Heart left ventricle (tissue), 16 donors: ENCODE measurements at regions not wholly inside any gene's neighbourhood (a gene's known extent, or its start where the extent isn't known, plus 50 kb on each side); places are given as distances from the start of the nearest gene placed in this dataset.
"Not testable (repeated sequence)": the region's sequence is repeated elsewhere in the genome, so short reads cannot be mapped to it uniquely, and the experiment has no call there.

Experiments used
- ATAC-seq, 4 donors: fragments of 200-7000 bp; cut with Tn5 transposase; one replicate each; pipeline ENCODE4 v1.9.1; 2020 to 2022; ENCODE audit warnings: moderate library complexity in 4 of 4, mild to moderate bottlenecking in 3 of 4, moderate number of reproducible peaks in 1 of 4
- DNase-seq, 5 donors: peaks; one replicate each; pipeline ENCODE4 v3.0.0-alpha.2; 2020
- H3K27ac ChIP-seq, 12 donors: fragments of 200-600 bp; sonication (generic) in 4 of 12; one replicate each; pipeline versions ENCODE4 v1.5.0 to v1.8.0; 2016 to 2022; ENCODE audit warnings: mild to moderate bottlenecking in 2 of 12
- H3K27me3 ChIP-seq, 9 donors: fragments of 200-600 bp; sonication (generic) in 2 of 9; one replicate each; pipeline versions ENCODE4 v1.5.1 to v1.8.0; 2016 to 2022; ENCODE audit warnings: mild to moderate bottlenecking in 3 of 9
- H3K36me3 ChIP-seq, 9 donors: fragments of 200-600 bp; sonication (generic) in 2 of 9; one replicate each; pipeline versions ENCODE4 v1.5.0 to v1.8.0; 2018 to 2022; ENCODE audit warnings: mild to moderate bottlenecking in 2 of 9
- H3K4me1 ChIP-seq, 12 donors: fragments of 200-600 bp; sonication (generic) in 4 of 12; one replicate each; pipeline versions ENCODE4 v1.5.0 to v1.8.0; 2016 to 2022; ENCODE audit warnings: mild to moderate bottlenecking in 3 of 12
- H3K4me3 ChIP-seq, 12 donors: fragments of 200-600 bp; sonication (generic) in 4 of 12; one replicate each; pipeline versions ENCODE4 v1.5.0 to v1.8.0; 2017 to 2022; ENCODE audit warnings: mild to moderate bottlenecking in 9 of 12, moderate library complexity in 4 of 12
- H3K9me3 ChIP-seq, 12 donors: fragments of 200-600 bp; sonication (generic) in 4 of 12; one replicate each; pipeline versions ENCODE4 v1.5.0 to v1.8.0; 2016 to 2022; ENCODE audit warnings: mild to moderate bottlenecking in 1 of 12
- CTCF ChIP-seq, 12 donors: fragments of 200-600 bp; sonication (generic) in 4 of 12; IDR thresholded peaks; one replicate each; pipeline versions ENCODE4 v1.5.0 to v1.8.0; 2018 to 2022; ENCODE audit warnings: antibody characterized with exemption in 12 of 12, mild to moderate bottlenecking in 5 of 12
- POLR2A ChIP-seq, 2 donors: fragments of 450-650 bp; IDR thresholded peaks; one replicate each; pipeline ENCODE4 v1.6.1; 2017; ENCODE audit warnings: antibody characterized with exemption in 2 of 2, mild to moderate bottlenecking in 2 of 2, moderate library complexity in 2 of 2
- WGBS, 4 donors: extraction: QIAGEN DNeasy Blood & Tissue Kit in 2 of 4; methylation state at CpG; one replicate each; pipeline versions ENCODE4 v1.1.5 to v1.1.7; 2013 to 2018; 5-methylcytosine and 5-hydroxymethylcytosine counted together
- intact Hi-C, 10 donors: fragments of 100-400 bp; cut with DNase I; formaldehyde crosslinking; loops; one replicate each; pipeline versions ENCODE4 v1.11.1 to v1.14.2; 2022
- donor health status: ischemic (EF 13 %, LVEDD 7.1; RV severe dilation, severe dysfunction).
- donor health status: healthy with polysubstance abuse.
- donor health status: DM: no; HTN: yes; CAD: no.
- donor health status: DM: no; HTN: no; CAD: no.
- donor health status: ischemic (EF 25% LVEDD 6.9; RV normal size, moderate dysfunction).
- donor health status: ischemic (EF 25% LVEDD 5.7; RV mildly dilated, moderate dysfunction).
- donor health status: healthy.
- donor health status: DM: yes; HTN: yes; CAD: no.
- donor health status: ischemic (EF 35%, LVEDD 5.7; RV mildly dilated, moderate dysfunction).
- donor health status: nonischemic (EF 11% LVEDD 7.7; RV severe dilation, severe dysfunction).
- donor health status: DM: yes; HTN: yes; CAD: no.
- donor health status: PGD.
- donor health status: ischemic (EF 29% LVEDD 5.4; RV normal size, mild dysfunction).
- donor health status: nonischemic (EF 23%, LVEDD 6.1; RV moderate dilation, normal function).

- Histone ChIP-seq H3K36me3 (no peaks in the 10 kb centered on the region), H3K9me3 (no peaks in the 10 kb centered on the region), H3K4me1 (no peaks in the 10 kb centered on the region), H3K27me3 (peaks cover 0 to 4% (median 0%) of the 10 kb centered on the region in 9 donors), H3K4me3 (no peak overlapping the region), H3K27ac (no peak overlapping the region)
- TF ChIP-seq CTCF (IDR thresholded peaks at IDR 0.05), result no peak
- TF ChIP-seq POLR2A (IDR thresholded peaks at IDR 0.05), result no peak
- no peak for ATAC-seq
- DNase-seq, result no peak
- intact Hi-C loops, result no loop called here
Observed at GRCh38 chr3:20421-20820, 176.1 kb upstream of the CHL1 start.

GRCh38 chr3:24006-24405, 172.6 kb upstream of the CHL1 start:
- peaks cover 0 to 6% (median 0%) of the 10 kb centered on the region in 9 donors for H3K27me3 ChIP-seq
- TF ChIP-seq CTCF (IDR thresholded peaks at IDR 0.05) (no peak), POLR2A (IDR thresholded peaks at IDR 0.05) (no peak)
- no peaks in the 10 kb centered on the region for H3K36me3 ChIP-seq
- DNase-seq (no peak), ATAC-seq (no peak)
- no peak overlapping the region for H3K27ac ChIP-seq
- H3K4me3 ChIP-seq, result no peak overlapping the region
- no peaks in the 10 kb centered on the region for H3K9me3 ChIP-seq
- intact Hi-C loops, result no loop called here
- H3K4me1 ChIP-seq, result no peaks in the 10 kb centered on the region
- 39 to 48% (median 44%) methylated on average over 3 of the region's 3 CpGs for WGBS, 4 donors

- TF ChIP-seq CTCF (IDR thresholded peaks at IDR 0.05) (no peak), POLR2A (IDR thresholded peaks at IDR 0.05) (no peak)
- H3K4me3 ChIP-seq, result no peak overlapping the region
- peaks cover 0 to 6% (median 0%) of the 10 kb centered on the region in 9 donors for H3K27me3 ChIP-seq
- H3K27ac ChIP-seq, result no peak overlapping the region
- no peaks in the 10 kb centered on the region for H3K9me3 ChIP-seq
- H3K36me3 ChIP-seq, result no peaks in the 10 kb centered on the region
- intact Hi-C loops, result no loop called here
- no peak for DNase-seq
- no peak for ATAC-seq
- no peaks in the 10 kb centered on the region for H3K4me1 ChIP-seq
- 35 to 58% (median 41%) methylated on average over 2 of the region's 2 CpGs for WGBS, 4 donors
Observed at GRCh38 chr3:25056-25455, 171.5 kb upstream of the CHL1 start.

- WGBS, 4 donors, result 80 to 98% (median 91%) methylated on average over 1 of the region's 1 CpG
- H3K4me1 ChIP-seq, DNase-seq, H3K4me3 ChIP-seq, H3K36me3 ChIP-seq, H3K27ac ChIP-seq, H3K27me3 ChIP-seq, H3K9me3 ChIP-seq, intact Hi-C loops, ATAC-seq: not testable (repeated sequence)
Observed at GRCh38 chr3:35985-36384, 160.6 kb upstream of the CHL1 start.

GRCh38 chr3:42871-43744, 153.5 kb upstream of the CHL1 start:
- ATAC-seq, intact Hi-C loops, H3K9me3 ChIP-seq, H3K27me3 ChIP-seq, H3K27ac ChIP-seq, DNase-seq, H3K4me1 ChIP-seq, H3K4me3 ChIP-seq, H3K36me3 ChIP-seq: not testable (repeated sequence)
- TF ChIP-seq CTCF (IDR thresholded peaks at IDR 0.05), result peak; percentile 18 to 56 (median 38)
- 50 to 57% (median 52%) methylated on average over 9 of the region's 9 CpGs for WGBS, 4 donors
